HEK293T (cell line): ENCODE measurements at regions not wholly inside any gene's neighbourhood (a gene's known extent, or its start where the extent isn't known, plus 50 kb on each side); places are given as distances from the start of the nearest gene placed in this dataset.

Experiments
- ARNT ChIP-seq: fragments of 450-650 bp; IDR thresholded peaks from 2 replicates; pipeline ENCODE4 v1.6.1; 2017; ENCODE audit warnings: mild to moderate bottlenecking
- BHLHE40 ChIP-seq: fragments of 450-650 bp; IDR thresholded peaks from 2 replicates; pipeline ENCODE4 v1.6.1; 2016; ENCODE audit warnings: mild to moderate bottlenecking, moderate library complexity, borderline replicate concordance
- FOXK2 ChIP-seq: fragments of 450-650 bp; IDR thresholded peaks from 2 replicates; pipeline ENCODE4 v1.6.1; 2016; ENCODE audit warnings: mild to moderate bottlenecking
- FOXM1 ChIP-seq: fragments of 450-650 bp; IDR thresholded peaks from 2 replicates; pipeline ENCODE4 v1.6.1; 2017; ENCODE audit warnings: mild to moderate bottlenecking, borderline replicate concordance
- L3MBTL2 ChIP-seq: fragments of 450-650 bp; conservative IDR thresholded peaks from 2 replicates; pipeline ENCODE4 v1.6.1; 2016; ENCODE audit warnings: mild to moderate bottlenecking
- LEF1 ChIP-seq: fragments of 450-650 bp; IDR thresholded peaks from 2 replicates; pipeline ENCODE4 v1.6.1; 2017; ENCODE audit warnings: mild to moderate bottlenecking, borderline replicate concordance
- NFRKB ChIP-seq: fragments of 450-650 bp; IDR thresholded peaks from 2 replicates; pipeline ENCODE4 v1.6.1; 2016; ENCODE audit warnings: mild to moderate bottlenecking, moderate library complexity
- SP1 ChIP-seq: fragments of 450-650 bp; IDR thresholded peaks from 2 replicates; pipeline ENCODE4 v1.6.1; 2017

DNA sequence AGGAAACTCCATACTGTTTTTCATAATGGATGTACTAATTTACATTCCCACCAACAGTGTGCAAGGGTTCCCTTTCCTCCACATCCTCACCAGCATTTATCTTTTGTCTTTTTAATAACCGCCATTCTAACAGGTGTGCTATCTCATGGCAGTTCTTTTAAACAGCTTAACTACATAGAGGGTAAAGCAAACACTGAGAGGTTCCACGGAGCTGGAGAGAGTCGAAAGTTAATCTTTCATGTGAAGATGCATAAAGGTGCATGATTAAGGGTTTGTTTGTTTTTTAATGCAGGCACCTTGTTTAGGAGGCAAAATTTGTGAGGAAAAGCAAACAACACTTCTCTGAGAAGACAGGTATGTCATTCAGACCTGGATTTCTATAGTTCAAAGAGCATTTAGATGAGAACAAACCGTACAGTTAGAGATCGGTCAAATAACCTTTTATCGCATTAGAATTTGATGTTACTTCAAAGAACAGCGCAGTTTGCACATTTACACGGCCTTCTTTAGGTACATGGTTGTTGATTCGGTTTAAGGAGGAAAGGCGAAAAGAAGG is 193.9 kb downstream of the RBM26 start:
- TF ChIP-seq L3MBTL2 (no peak), ARNT (no peak), SP1 (no peak), NFRKB (no peak), BHLHE40 (no peak), FOXK2 (no peak), FOXM1 (no peak), LEF1 (no peak)
